K562 (cell line): ENCODE measurements at regions not wholly inside any gene's neighbourhood (a gene's known extent, or its start where the extent isn't known, plus 50 kb on each side); places are given as distances from the start of the nearest gene placed in this dataset.

Source experiments
- ATAC-seq: fragments of 200-7000 bp; cut with Tn5 transposase; 3 replicates; pipeline ENCODE4 v1.9.1; 2020; ENCODE audit warnings: moderate library complexity
- BruUV-seq: library from RNA; stranded (reverse); fragments of 400-500 nt; replicated peaks from 2 replicates; lab custom pipeline; 2021; lab: Mats Ljungman, UMichigan
- CTCF ChIA-PET: fragments of 300-600 bp; formaldehyde crosslinking; extraction: SDS; loops from one replicate; lab custom pipeline; 2021; ENCODE audit warnings: low intra/inter-chr PET ratio; lab: Yijun Ruan, JAX
- POLR2A ChIA-PET: fragments of 300-600, 350-650 bp; sonication (Branson Sonifier 250); formaldehyde crosslinking; extraction: SDS; loops from one replicate; lab custom pipeline; 2021; ENCODE audit warnings: antibody characterized with exemption, inconsistent platforms; lab: Yijun Ruan, JAX
- DNase-seq, 4 experiments: peaks; one replicate each; pipeline versions ENCODE4 v3.0.0 to v3.0.0-alpha.2; 2011 to 2018; ENCODE audit warnings: low spot score in 3 of 4, mixed read lengths in 3 of 4; ENCODE audit errors: extremely low read depth in 1 of 4
- FAIRE-seq: peaks from 2 replicates; lab custom pipeline; 2011; peaks lifted over from hg19 to GRCh38; lab: Jason Lieb, UNC
- H2AFZ ChIP-seq: 2 replicates; pipeline ENCODE4 v1.6.0; 2011; ENCODE audit warnings: low read depth, low read length, control low read depth, inconsistent platforms
- H3K27ac ChIP-seq: fragments of 200-600 bp; 3 replicates; pipeline ENCODE4 v1.8.0; 2011; ENCODE audit warnings: low read depth, mild to moderate bottlenecking, control low read depth, inconsistent platforms, low read length, moderate library complexity, mixed read lengths; ENCODE audit errors: extremely low read depth
- H3K27me3 ChIP-seq, 2 experiments: fragments of 300-600 bp in 1 of 2; 2 replicates in 1 of 2; 3 replicates in 1 of 2; pipeline versions ENCODE4 v1.6.0 to v1.8.0; 2011; ENCODE audit warnings: inconsistent platforms in 2 of 2, low read length in 2 of 2, mild to moderate bottlenecking in 1 of 2, mixed read lengths in 1 of 2, moderate library complexity in 1 of 2; ENCODE audit not compliant: control insufficient read depth in 2 of 2, insufficient read depth in 2 of 2
- H3K36me3 ChIP-seq: fragments of 300-600 bp; 3 replicates; pipeline ENCODE4 v1.8.0; 2011; ENCODE audit warnings: mild to moderate bottlenecking, low read length, inconsistent platforms; ENCODE audit not compliant: control insufficient read depth, insufficient read depth
- H3K4me1 ChIP-seq, 2 experiments: fragments of 200-600 bp in 1 of 2; replicated peaks in 1 of 2; 2 replicates in 1 of 2; 3 replicates in 1 of 2; pipeline versions ENCODE4 v1.5.1 to v1.8.0; 2011; ENCODE audit warnings: inconsistent platforms in 2 of 2, low read length in 2 of 2, mild to moderate bottlenecking in 1 of 2, mixed read lengths in 1 of 2, moderate library complexity in 1 of 2; ENCODE audit not compliant: control insufficient read depth in 2 of 2, insufficient read depth in 2 of 2
- H3K4me2 ChIP-seq: 2 replicates; pipeline ENCODE4 v1.6.1; 2011; ENCODE audit warnings: low read length, control low read depth, inconsistent platforms, mixed read lengths; ENCODE audit not compliant: insufficient read depth
- H3K4me3 ChIP-seq: fragments of 200-600 bp; sonication (generic), shearing (Covaris generic); 2 replicates; pipeline ENCODE4 v1.5.1; 2016; ENCODE audit warnings: control low read depth, inconsistent platforms
- H3K79me2 ChIP-seq: fragments of 200-600 bp; 3 replicates; pipeline ENCODE4 v1.8.0; 2011; ENCODE audit warnings: low read length, inconsistent platforms; ENCODE audit not compliant: control insufficient read depth, insufficient read depth
- H3K9ac ChIP-seq, 2 experiments: 2 replicates each; pipeline versions ENCODE4 v1.6.0 to v1.6.1; 2011; ENCODE audit warnings: low read depth in 2 of 2, low read length in 2 of 2, control low read depth in 1 of 2, inconsistent platforms in 1 of 2, mild to moderate bottlenecking in 1 of 2, mixed read lengths in 1 of 2; ENCODE audit not compliant: insufficient read depth in 1 of 2
- H3K9me1 ChIP-seq: one replicate; pipeline ENCODE4 v1.6.0; 2011; ENCODE audit warnings: inconsistent platforms, mild to moderate bottlenecking, low read length, moderate library complexity; ENCODE audit not compliant: control insufficient read depth, insufficient read depth
- H3K9me3 ChIP-seq: replicated peaks from 2 replicates; pipeline ENCODE4 v1.5.1; 2011; ENCODE audit warnings: low read depth, low read length, inconsistent platforms; ENCODE audit not compliant: control insufficient read depth, insufficient read depth
- H4K20me1 ChIP-seq: replicated peaks from 2 replicates; pipeline ENCODE4 v1.6.1; 2011; ENCODE audit warnings: low read length, inconsistent platforms, mixed read lengths; ENCODE audit not compliant: control insufficient read depth, insufficient read depth
- LEF1 ChIP-seq: fragments of 450-650 bp; IDR thresholded peaks from 2 replicates; pipeline ENCODE4 v1.6.1; 2016; ENCODE audit warnings: mild to moderate bottlenecking
- MTA2 ChIP-seq: fragments of 450-650 bp; IDR thresholded peaks from 2 replicates; pipeline ENCODE4 v1.6.1; 2016; ENCODE audit warnings: low read depth
- MXI1 ChIP-seq: IDR thresholded peaks from 2 replicates; pipeline ENCODE4 v1.6.1; 2011; ENCODE audit warnings: low read depth, mild to moderate bottlenecking, improper control_type of control experiment, low read length
- ZEB2 ChIP-seq: fragments of 450-650 bp; IDR thresholded peaks from 2 replicates; pipeline ENCODE4 v1.6.1; 2016
- ZNF197 ChIP-seq: fragments of 200-800 bp; sonication (Bioruptor generic); IDR thresholded peaks from 2 replicates; pipeline ENCODE4 v1.6.1; 2016; ENCODE audit warnings: low read depth, missing genetic modification characterization, missing compliant biosample characterization
- WGBS: fragments of 100-300 bp; shearing (Covaris generic); methylation state at CpG from one replicate; pipeline ENCODE4 v1.1.6; 2016; ENCODE audit warnings: low coverage, mixed read lengths; ENCODE audit not compliant: insufficient coverage; ENCODE audit errors: missing lambda C conversion rate; 5-methylcytosine and 5-hydroxymethylcytosine counted together
- in situ Hi-C: fragments of 300-500 bp; cut with MboI; formaldehyde crosslinking; loops from 4 replicates; pipeline ENCODE4 v1.15.0; 2018; ENCODE audit warnings: inconsistent platforms, mixed read lengths
- intact Hi-C: fragments of 100-400 bp; cut with micrococcal nuclease; formaldehyde crosslinking; loops from 2 replicates; pipeline ENCODE4 v1.14.2; 2022
- TF ChIP-seq, protein P1 (sequence below): fragments of 200-600 bp; sonication (generic); IDR thresholded peaks from one replicate; pipeline ENCODE4 v1.6.1; 2012; ENCODE audit warnings: mild to moderate bottlenecking, low read depth, low read length, inconsistent platforms
- TF ChIP-seq, protein P2 (sequence below): fragments of 450-650 bp; IDR thresholded peaks from 2 replicates; pipeline ENCODE4 v1.7.0; 2016; ENCODE audit warnings: borderline replicate concordance

DNA sequence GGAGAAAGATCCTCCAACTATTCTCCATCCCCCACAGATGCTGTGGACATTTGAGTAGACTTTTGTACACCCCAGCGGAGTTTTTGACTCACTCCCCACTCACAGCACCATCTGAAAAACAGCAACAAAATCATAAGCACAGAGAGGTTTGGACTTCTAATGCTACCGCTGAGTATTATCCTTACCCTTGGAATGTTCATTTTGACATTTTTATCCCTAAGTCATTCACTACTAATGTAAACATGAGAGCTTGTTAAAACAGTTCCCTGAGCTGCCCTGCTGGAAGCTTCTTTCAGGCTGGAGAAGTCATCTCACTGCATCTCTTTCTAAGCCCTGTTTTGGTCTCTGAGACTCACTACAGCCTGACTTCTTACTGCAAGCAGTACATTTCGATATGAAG, 1045.9 kb downstream of the MCTP2 start:
- no peak overlapping the region for H3K9ac ChIP-seq
- no peak overlapping the region for H3K27ac ChIP-seq
- FAIRE-seq (no peak), ATAC-seq (no peak), DNase-seq (no peak)
- ChIA-PET POLR2A (no interaction called here), CTCF (no interaction called here)
- no peak overlapping the region for H3K4me3 ChIP-seq
- peaks cover 0 to 3% of the 10 kb centered on the region in 2 experiments; a peak in 2 of 5 replicates for H3K27me3 ChIP-seq
- no peaks in the 10 kb centered on the region for H3K4me1 ChIP-seq
- WGBS, result 3% methylated on average over 3 of the region's 3 CpGs
- no peaks in the 10 kb centered on the region for H3K9me3 ChIP-seq
- no peaks in the 10 kb centered on the region for H4K20me1 ChIP-seq
- BruUV-seq, result no TSS peak
- in situ Hi-C loops, result no loop called here
- intact Hi-C loops, result no loop called here
- no peak overlapping the region for H3K4me2 ChIP-seq
- TF ChIP-seq, protein P1, sequence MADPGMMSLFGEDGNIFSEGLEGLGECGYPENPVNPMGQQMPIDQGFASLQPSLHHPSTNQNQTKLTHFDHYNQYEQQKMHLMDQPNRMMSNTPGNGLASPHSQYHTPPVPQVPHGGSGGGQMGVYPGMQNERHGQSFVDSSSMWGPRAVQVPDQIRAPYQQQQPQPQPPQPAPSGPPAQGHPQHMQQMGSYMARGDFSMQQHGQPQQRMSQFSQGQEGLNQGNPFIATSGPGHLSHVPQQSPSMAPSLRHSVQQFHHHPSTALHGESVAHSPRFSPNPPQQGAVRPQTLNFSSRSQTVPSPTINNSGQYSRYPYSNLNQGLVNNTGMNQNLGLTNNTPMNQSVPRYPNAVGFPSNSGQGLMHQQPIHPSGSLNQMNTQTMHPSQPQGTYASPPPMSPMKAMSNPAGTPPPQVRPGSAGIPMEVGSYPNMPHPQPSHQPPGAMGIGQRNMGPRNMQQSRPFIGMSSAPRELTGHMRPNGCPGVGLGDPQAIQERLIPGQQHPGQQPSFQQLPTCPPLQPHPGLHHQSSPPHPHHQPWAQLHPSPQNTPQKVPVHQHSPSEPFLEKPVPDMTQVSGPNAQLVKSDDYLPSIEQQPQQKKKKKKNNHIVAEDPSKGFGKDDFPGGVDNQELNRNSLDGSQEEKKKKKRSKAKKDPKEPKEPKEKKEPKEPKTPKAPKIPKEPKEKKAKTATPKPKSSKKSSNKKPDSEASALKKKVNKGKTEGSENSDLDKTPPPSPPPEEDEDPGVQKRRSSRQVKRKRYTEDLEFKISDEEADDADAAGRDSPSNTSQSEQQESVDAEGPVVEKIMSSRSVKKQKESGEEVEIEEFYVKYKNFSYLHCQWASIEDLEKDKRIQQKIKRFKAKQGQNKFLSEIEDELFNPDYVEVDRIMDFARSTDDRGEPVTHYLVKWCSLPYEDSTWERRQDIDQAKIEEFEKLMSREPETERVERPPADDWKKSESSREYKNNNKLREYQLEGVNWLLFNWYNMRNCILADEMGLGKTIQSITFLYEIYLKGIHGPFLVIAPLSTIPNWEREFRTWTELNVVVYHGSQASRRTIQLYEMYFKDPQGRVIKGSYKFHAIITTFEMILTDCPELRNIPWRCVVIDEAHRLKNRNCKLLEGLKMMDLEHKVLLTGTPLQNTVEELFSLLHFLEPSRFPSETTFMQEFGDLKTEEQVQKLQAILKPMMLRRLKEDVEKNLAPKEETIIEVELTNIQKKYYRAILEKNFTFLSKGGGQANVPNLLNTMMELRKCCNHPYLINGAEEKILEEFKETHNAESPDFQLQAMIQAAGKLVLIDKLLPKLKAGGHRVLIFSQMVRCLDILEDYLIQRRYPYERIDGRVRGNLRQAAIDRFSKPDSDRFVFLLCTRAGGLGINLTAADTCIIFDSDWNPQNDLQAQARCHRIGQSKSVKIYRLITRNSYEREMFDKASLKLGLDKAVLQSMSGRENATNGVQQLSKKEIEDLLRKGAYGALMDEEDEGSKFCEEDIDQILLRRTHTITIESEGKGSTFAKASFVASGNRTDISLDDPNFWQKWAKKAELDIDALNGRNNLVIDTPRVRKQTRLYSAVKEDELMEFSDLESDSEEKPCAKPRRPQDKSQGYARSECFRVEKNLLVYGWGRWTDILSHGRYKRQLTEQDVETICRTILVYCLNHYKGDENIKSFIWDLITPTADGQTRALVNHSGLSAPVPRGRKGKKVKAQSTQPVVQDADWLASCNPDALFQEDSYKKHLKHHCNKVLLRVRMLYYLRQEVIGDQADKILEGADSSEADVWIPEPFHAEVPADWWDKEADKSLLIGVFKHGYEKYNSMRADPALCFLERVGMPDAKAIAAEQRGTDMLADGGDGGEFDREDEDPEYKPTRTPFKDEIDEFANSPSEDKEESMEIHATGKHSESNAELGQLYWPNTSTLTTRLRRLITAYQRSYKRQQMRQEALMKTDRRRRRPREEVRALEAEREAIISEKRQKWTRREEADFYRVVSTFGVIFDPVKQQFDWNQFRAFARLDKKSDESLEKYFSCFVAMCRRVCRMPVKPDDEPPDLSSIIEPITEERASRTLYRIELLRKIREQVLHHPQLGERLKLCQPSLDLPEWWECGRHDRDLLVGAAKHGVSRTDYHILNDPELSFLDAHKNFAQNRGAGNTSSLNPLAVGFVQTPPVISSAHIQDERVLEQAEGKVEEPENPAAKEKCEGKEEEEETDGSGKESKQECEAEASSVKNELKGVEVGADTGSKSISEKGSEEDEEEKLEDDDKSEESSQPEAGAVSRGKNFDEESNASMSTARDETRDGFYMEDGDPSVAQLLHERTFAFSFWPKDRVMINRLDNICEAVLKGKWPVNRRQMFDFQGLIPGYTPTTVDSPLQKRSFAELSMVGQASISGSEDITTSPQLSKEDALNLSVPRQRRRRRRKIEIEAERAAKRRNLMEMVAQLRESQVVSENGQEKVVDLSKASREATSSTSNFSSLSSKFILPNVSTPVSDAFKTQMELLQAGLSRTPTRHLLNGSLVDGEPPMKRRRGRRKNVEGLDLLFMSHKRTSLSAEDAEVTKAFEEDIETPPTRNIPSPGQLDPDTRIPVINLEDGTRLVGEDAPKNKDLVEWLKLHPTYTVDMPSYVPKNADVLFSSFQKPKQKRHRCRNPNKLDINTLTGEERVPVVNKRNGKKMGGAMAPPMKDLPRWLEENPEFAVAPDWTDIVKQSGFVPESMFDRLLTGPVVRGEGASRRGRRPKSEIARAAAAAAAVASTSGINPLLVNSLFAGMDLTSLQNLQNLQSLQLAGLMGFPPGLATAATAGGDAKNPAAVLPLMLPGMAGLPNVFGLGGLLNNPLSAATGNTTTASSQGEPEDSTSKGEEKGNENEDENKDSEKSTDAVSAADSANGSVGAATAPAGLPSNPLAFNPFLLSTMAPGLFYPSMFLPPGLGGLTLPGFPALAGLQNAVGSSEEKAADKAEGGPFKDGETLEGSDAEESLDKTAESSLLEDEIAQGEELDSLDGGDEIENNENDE, result no peak
- TF ChIP-seq, protein P2, sequence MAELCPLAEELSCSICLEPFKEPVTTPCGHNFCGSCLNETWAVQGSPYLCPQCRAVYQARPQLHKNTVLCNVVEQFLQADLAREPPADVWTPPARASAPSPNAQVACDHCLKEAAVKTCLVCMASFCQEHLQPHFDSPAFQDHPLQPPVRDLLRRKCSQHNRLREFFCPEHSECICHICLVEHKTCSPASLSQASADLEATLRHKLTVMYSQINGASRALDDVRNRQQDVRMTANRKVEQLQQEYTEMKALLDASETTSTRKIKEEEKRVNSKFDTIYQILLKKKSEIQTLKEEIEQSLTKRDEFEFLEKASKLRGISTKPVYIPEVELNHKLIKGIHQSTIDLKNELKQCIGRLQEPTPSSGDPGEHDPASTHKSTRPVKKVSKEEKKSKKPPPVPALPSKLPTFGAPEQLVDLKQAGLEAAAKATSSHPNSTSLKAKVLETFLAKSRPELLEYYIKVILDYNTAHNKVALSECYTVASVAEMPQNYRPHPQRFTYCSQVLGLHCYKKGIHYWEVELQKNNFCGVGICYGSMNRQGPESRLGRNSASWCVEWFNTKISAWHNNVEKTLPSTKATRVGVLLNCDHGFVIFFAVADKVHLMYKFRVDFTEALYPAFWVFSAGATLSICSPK, result no peak
- TF ChIP-seq MTA2 (no peak), MXI1 (no peak), ZEB2 (no peak), LEF1 (no peak), ZNF197 (CRISPR knock-in tag) (no peak)
- no peak overlapping the region for H2AFZ ChIP-seq
- H3K36me3 ChIP-seq, result no peaks in the 10 kb centered on the region
- no peaks in the 10 kb centered on the region for H3K9me1 ChIP-seq
- H3K79me2 ChIP-seq, result no peaks in the 10 kb centered on the region
